ENCODE measurements at regions not wholly inside any gene's neighbourhood (a gene's known extent, or its start where the extent isn't known, plus 50 kb on each side); places are given as distances from the start of the nearest gene placed in this dataset.

- TF ChIP-seq CTCF (IDR thresholded peaks at IDR 0.05; ENCODE audit: low read depth, low read length) (no peak), MAX (IDR thresholded peaks at IDR 0.05; ENCODE audit: low read depth, low read length) (no peak)
These were observed 717.2 kb downstream of the TNS3 start for GRCh38 chr7:46864716-46865115.
